Parathyroid adenoma (tissue), 2 donors: ENCODE measurements at regions not wholly inside any gene's neighbourhood (a gene's known extent, or its start where the extent isn't known, plus 50 kb on each side); places are given as distances from the start of the nearest gene placed in this dataset.

Experiments
- H2AFZ ChIP-seq: fragments of 300-600 bp; sonication (generic); one replicate; pipeline ENCODE4 v1.7.0; 2017; ENCODE audit warnings: antibody characterized with exemption, mild to moderate bottlenecking
- H3K27ac ChIP-seq: fragments of 300-600 bp; sonication (generic); one replicate; pipeline ENCODE4 v1.7.0; 2017
- H3K27me3 ChIP-seq: fragments of 300-600 bp; sonication (generic); one replicate; pipeline ENCODE4 v1.7.0; 2017; ENCODE audit warnings: low read length; ENCODE audit not compliant: control insufficient read depth, insufficient read depth
- H3K36me3 ChIP-seq: fragments of 300-600 bp; sonication (generic); one replicate; pipeline ENCODE4 v1.7.0; 2017; ENCODE audit warnings: low read length; ENCODE audit not compliant: control insufficient read depth, insufficient read depth
- H3K4me1 ChIP-seq: fragments of 300-600 bp; sonication (generic); one replicate; pipeline ENCODE4 v1.7.0; 2017; ENCODE audit warnings: control low read depth
- H3K4me2 ChIP-seq: fragments of 300-600 bp; sonication (generic); one replicate; pipeline ENCODE4 v1.7.0; 2017; ENCODE audit warnings: low read length
- H3K4me3 ChIP-seq: fragments of 300-600 bp; sonication (generic); one replicate; pipeline ENCODE4 v1.7.0; 2017; ENCODE audit warnings: low read depth, low read length
- H3K79me2 ChIP-seq: fragments of 300-600 bp; sonication (generic); one replicate; pipeline ENCODE4 v1.7.0; 2017; ENCODE audit warnings: control low read depth
- H3K9ac ChIP-seq: fragments of 300-600 bp; sonication (generic); one replicate; pipeline ENCODE4 v1.7.0; 2017; ENCODE audit warnings: mild to moderate bottlenecking
- H3K9me3 ChIP-seq: fragments of 300-600 bp; sonication (generic); one replicate; pipeline ENCODE4 v1.7.0; 2017; ENCODE audit warnings: low read length; ENCODE audit not compliant: control insufficient read depth
- CTCF ChIP-seq: fragments of 300-600 bp; sonication (generic); IDR thresholded peaks from one replicate; pipeline ENCODE4 v1.7.0; 2017; ENCODE audit warnings: antibody characterized with exemption, mild to moderate bottlenecking
- donor health status: primary hyperparathyroidism.

GRCh38 chr9:90477535-90477934, 165.1 kb downstream of the DIRAS2 start:
- no peaks in the 10 kb centered on the region for H3K27me3 ChIP-seq
- no peak overlapping the region for H3K4me3 ChIP-seq
- H3K27ac ChIP-seq = no peak overlapping the region
- H3K36me3 ChIP-seq = no peaks in the 10 kb centered on the region
- H2AFZ ChIP-seq = no peak overlapping the region
- H3K9me3 ChIP-seq = no peaks in the 10 kb centered on the region
- H3K79me2 ChIP-seq = no peaks in the 10 kb centered on the region
- no peak for TF ChIP-seq CTCF
- H3K4me1 ChIP-seq = no peaks in the 10 kb centered on the region
- no peak overlapping the region for H3K9ac ChIP-seq
- no peak overlapping the region for H3K4me2 ChIP-seq

DNA sequence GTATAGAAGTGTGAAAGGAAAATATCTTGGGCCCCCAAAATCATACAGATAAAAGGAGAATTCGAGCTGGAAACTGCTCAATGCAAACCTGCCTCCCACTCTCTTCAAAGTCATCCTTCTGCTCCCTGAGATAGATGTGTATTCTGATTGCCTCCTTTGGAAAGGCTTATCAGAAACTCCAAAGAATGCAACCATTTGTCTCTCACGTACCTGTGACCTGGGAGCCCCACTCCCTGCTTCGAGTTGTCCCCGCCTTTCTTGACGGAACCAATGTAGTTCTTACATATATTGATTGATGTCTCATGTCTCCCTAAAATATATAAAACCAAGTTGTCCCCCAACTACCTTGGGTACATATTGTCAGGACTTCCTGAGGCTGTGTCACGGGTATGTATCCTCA, 163.8 kb downstream of the DIRAS2 start:
- Histone ChIP-seq H3K4me2 (no peak overlapping the region), H3K36me3 (no peaks in the 10 kb centered on the region), H3K4me1 (no peaks in the 10 kb centered on the region), H3K27me3 (no peaks in the 10 kb centered on the region), H3K79me2 (no peaks in the 10 kb centered on the region), H3K27ac (no peak overlapping the region), H3K9ac (no peak overlapping the region), H3K4me3 (no peak overlapping the region), H2AFZ (no peak overlapping the region), H3K9me3 (no peaks in the 10 kb centered on the region)
- no peak for TF ChIP-seq CTCF

GRCh38 chr9:90485028-90485427, 157.6 kb downstream of the DIRAS2 start:
- Histone ChIP-seq H3K79me2 (no peaks in the 10 kb centered on the region), H3K9ac (no peak overlapping the region), H3K27me3 (no peaks in the 10 kb centered on the region), H3K36me3 (no peaks in the 10 kb centered on the region), H3K4me1 (no peaks in the 10 kb centered on the region), H3K4me3 (no peak overlapping the region), H2AFZ (no peak overlapping the region), H3K9me3 (no peaks in the 10 kb centered on the region), H3K27ac (no peak overlapping the region), H3K4me2 (no peak overlapping the region)
- TF ChIP-seq CTCF = no peak

GRCh38 chr9:90489066-90489465, 153.6 kb downstream of the DIRAS2 start:
- no peak overlapping the region for H2AFZ ChIP-seq
- H3K4me3 ChIP-seq = no peak overlapping the region
- H3K4me2 ChIP-seq = no peak overlapping the region
- H3K9ac ChIP-seq = no peak overlapping the region
- no peaks in the 10 kb centered on the region for H3K9me3 ChIP-seq
- TF ChIP-seq CTCF = no peak
- no peaks in the 10 kb centered on the region for H3K36me3 ChIP-seq
- no peaks in the 10 kb centered on the region for H3K79me2 ChIP-seq
- no peaks in the 10 kb centered on the region for H3K4me1 ChIP-seq
- H3K27me3 ChIP-seq = no peaks in the 10 kb centered on the region
- H3K27ac ChIP-seq = no peak overlapping the region

DNA sequence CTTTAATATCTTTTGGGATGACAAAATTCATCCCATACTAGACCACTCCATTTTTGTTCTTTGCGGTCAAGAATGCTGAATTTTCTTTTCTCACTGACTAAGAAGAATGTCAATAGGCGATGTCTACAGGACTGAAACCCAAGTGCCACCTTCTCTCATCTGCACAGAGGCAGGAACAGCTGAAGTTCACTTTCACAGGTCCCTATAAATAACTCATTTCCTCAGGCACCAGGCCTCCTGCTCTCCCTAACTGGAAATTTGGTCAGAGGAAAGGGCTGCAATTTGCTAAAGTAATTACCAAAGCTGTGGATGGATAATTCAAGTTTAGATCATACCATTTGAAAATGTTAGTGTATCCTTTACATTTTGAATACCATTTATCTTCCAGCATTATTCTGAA, 142.9 kb downstream of the DIRAS2 start:
- no peak overlapping the region for H3K4me2 ChIP-seq
- H3K27ac ChIP-seq = no peak overlapping the region
- H3K4me3 ChIP-seq = no peak overlapping the region
- TF ChIP-seq CTCF = no peak
- H3K9ac ChIP-seq = no peak overlapping the region
- H3K27me3 ChIP-seq = no peaks in the 10 kb centered on the region
- H3K4me1 ChIP-seq = no peaks in the 10 kb centered on the region
- no peaks in the 10 kb centered on the region for H3K9me3 ChIP-seq
- no peaks in the 10 kb centered on the region for H3K79me2 ChIP-seq
- no peaks in the 10 kb centered on the region for H3K36me3 ChIP-seq
- no peak overlapping the region for H2AFZ ChIP-seq
